IMR-90 (cell line): ENCODE measurements at regions not wholly inside any gene's neighbourhood (a gene's known extent, or its start where the extent isn't known, plus 50 kb on each side); places are given as distances from the start of the nearest gene placed in this dataset.
A peak's percentile ranks its signal among the peaks of the same experiment; 100 is the strongest.

Experiments
- ATAC-seq: fragments of 200-7000 bp; cut with Tn5 transposase; 2 replicates; pipeline ENCODE4 v1.9.1; 2020; ENCODE audit warnings: low read depth, mild to moderate bottlenecking, moderate library complexity
- BruUV-seq: library from RNA; stranded (reverse); fragments of 400-500 nt; replicated peaks from 2 replicates; lab custom pipeline; 2021; lab: Mats Ljungman, UMichigan
- CTCF ChIA-PET: fragments of 300-600 bp; formaldehyde crosslinking; extraction: SDS; loops from one replicate; lab custom pipeline; 2021; ENCODE audit warnings: antibody characterized with exemption; lab: Yijun Ruan, JAX
- POLR2A ChIA-PET: fragments of 300-600 bp; sonication (Branson Sonifier 250); formaldehyde crosslinking; loops from one replicate; lab custom pipeline; 2022; ENCODE audit warnings: antibody characterized with exemption; ENCODE audit not compliant: unreplicated experiment; lab: Charles Lee
- DNase-seq: peaks from one replicate; pipeline ENCODE4 v3.0.0; 2013
- H2AFZ ChIP-seq: replicated peaks from 2 replicates; pipeline ENCODE3; 2013; ENCODE audit warnings: low read length, mild to moderate bottlenecking; ENCODE audit not compliant: poor library complexity
- H2AK5ac ChIP-seq: 2 replicates; pipeline ENCODE4 v1.6.1; 2013; ENCODE audit warnings: low read depth, low read length, inconsistent platforms
- H2AK9ac ChIP-seq: replicated peaks from 2 replicates; pipeline ENCODE3; 2013; ENCODE audit warnings: mild to moderate bottlenecking, low read depth, low read length, moderate library complexity; ENCODE audit not compliant: poor library complexity
- H2BK120ac ChIP-seq: 2 replicates; pipeline ENCODE4 v1.6.1; 2013; ENCODE audit warnings: low read depth, low read length, inconsistent platforms
- H2BK15ac ChIP-seq: 3 replicates; pipeline ENCODE4 v1.6.1; 2013; ENCODE audit warnings: low read depth, low read length, inconsistent platforms
- H2BK20ac ChIP-seq: 2 replicates; pipeline ENCODE4 v1.6.1; 2013; ENCODE audit warnings: low read depth, mild to moderate bottlenecking, inconsistent platforms, low read length, moderate library complexity
- H2BK5ac ChIP-seq: 2 replicates; pipeline ENCODE4 v1.6.1; 2013; ENCODE audit warnings: mild to moderate bottlenecking, low read depth, low read length, inconsistent platforms; ENCODE audit not compliant: poor library complexity, severe bottlenecking
- H3K14ac ChIP-seq: replicated peaks from 2 replicates; pipeline ENCODE4 v1.6.1; 2013; ENCODE audit warnings: low read depth, low read length, inconsistent platforms
- H3K18ac ChIP-seq: 2 replicates; pipeline ENCODE4 v1.6.1; 2013; ENCODE audit warnings: low read depth, low read length, control low read depth
- H3K23ac ChIP-seq: 2 replicates; pipeline ENCODE4 v1.6.1; 2013; ENCODE audit warnings: low read depth, low read length, inconsistent platforms
- H3K27ac ChIP-seq: 2 replicates; pipeline ENCODE4 v1.5.1; 2013; ENCODE audit warnings: mild to moderate bottlenecking, control low read depth, low read length; ENCODE audit not compliant: insufficient read depth
- H3K27me3 ChIP-seq: 2 replicates; pipeline ENCODE4 v1.6.1; 2013; ENCODE audit warnings: low read length; ENCODE audit not compliant: control insufficient read depth, insufficient read depth
- H3K36me3 ChIP-seq: 2 replicates; pipeline ENCODE4 v1.6.1; 2013; ENCODE audit warnings: low read length, mixed read lengths; ENCODE audit not compliant: control insufficient read depth, insufficient read depth
- H3K4ac ChIP-seq: 2 replicates; pipeline ENCODE4 v1.6.1; 2013; ENCODE audit warnings: low read depth, low read length, inconsistent platforms
- H3K4me1 ChIP-seq: 2 replicates; pipeline ENCODE4 v1.6.1; 2013; ENCODE audit warnings: low read length, mixed read lengths; ENCODE audit not compliant: control insufficient read depth, insufficient read depth
- H3K4me2 ChIP-seq: 2 replicates; pipeline ENCODE4 v1.6.1; 2013; ENCODE audit warnings: low read depth, mild to moderate bottlenecking, control low read depth, low read length, moderate library complexity
- H3K4me3 ChIP-seq: 2 replicates; pipeline ENCODE4 v1.5.1; 2013; ENCODE audit warnings: low read depth, mild to moderate bottlenecking, control low read depth, low read length, moderate library complexity; ENCODE audit not compliant: insufficient read depth
- H3K56ac ChIP-seq: 2 replicates; pipeline ENCODE4 v1.6.1; 2013; ENCODE audit warnings: low read length, inconsistent platforms; ENCODE audit not compliant: insufficient read depth; ENCODE audit errors: extremely low read depth
- H3K79me1 ChIP-seq, 2 experiments: 2 replicates each; pipeline ENCODE4 v1.6.1; 2013; ENCODE audit warnings: low read length in 2 of 2, inconsistent platforms in 1 of 2, low read depth in 1 of 2
- H3K9ac ChIP-seq: 2 replicates; pipeline ENCODE4 v1.6.1; 2013; ENCODE audit warnings: low read depth, low read length, control low read depth
- H3K9me1 ChIP-seq: 2 replicates; pipeline ENCODE4 v1.6.1; 2013; ENCODE audit warnings: low read length, inconsistent platforms; ENCODE audit not compliant: insufficient read depth
- H3K9me3 ChIP-seq: 2 replicates; pipeline ENCODE4 v1.6.1; 2013; ENCODE audit warnings: low read length; ENCODE audit not compliant: control insufficient read depth, insufficient read depth
- H4K20me1 ChIP-seq: 2 replicates; pipeline ENCODE4 v1.6.1; 2013; ENCODE audit warnings: low read length, inconsistent platforms; ENCODE audit not compliant: insufficient read depth
- H4K5ac ChIP-seq: 2 replicates; pipeline ENCODE4 v1.6.1; 2013; ENCODE audit warnings: mild to moderate bottlenecking, low read depth, low read length, control low read depth
- H4K8ac ChIP-seq, 2 experiments: 2 replicates each; pipeline ENCODE4 v1.6.1; 2013; ENCODE audit warnings: low read depth in 2 of 2, low read length in 2 of 2, control low read depth in 1 of 2, inconsistent platforms in 1 of 2
- H4K91ac ChIP-seq: 2 replicates; pipeline ENCODE4 v1.6.1; 2013; ENCODE audit warnings: low read depth, low read length, inconsistent platforms; ENCODE audit not compliant: insufficient read depth
- CTCF ChIP-seq: conservative IDR thresholded peaks from 2 replicates; pipeline ENCODE4 v1.5.1; 2012; ENCODE audit warnings: mild to moderate bottlenecking, low read depth, low read length, improper control_type of control experiment
- FOS ChIP-seq: fragments of 150-350 bp; IDR thresholded peaks from 2 replicates; pipeline ENCODE4 v1.6.1; 2016; ENCODE audit warnings: low read depth, low read length
- MXI1 ChIP-seq: IDR thresholded peaks from 2 replicates; pipeline ENCODE4 v1.6.1; 2012; ENCODE audit warnings: low read depth, mild to moderate bottlenecking, low read length, moderate library complexity, borderline replicate concordance
- WGBS, 2 experiments: methylation state at CpG; one replicate each; pipeline versions ENCODE4 v1.1.5 to v1.1.7; 2013; ENCODE audit warnings: missing lambda C conversion rate in 2 of 2; ENCODE audit not compliant: insufficient read length in 1 of 2; ENCODE audit errors: extremely low coverage in 2 of 2; 5-methylcytosine and 5-hydroxymethylcytosine counted together
- dilution Hi-C: fragments of 300-500 bp; cut with HindIII; formaldehyde crosslinking; loops from one replicate; pipeline ENCODE4 v1.14.3; 2018; ENCODE audit warnings: low sequenced_read_pairs; ENCODE audit not compliant: unreplicated experiment
- in situ Hi-C: fragments of 300-500 bp; cut with MboI; formaldehyde crosslinking; loops from 3 replicates; pipeline ENCODE4 v1.14.3; 2019; ENCODE audit warnings: low sequenced_read_pairs, inconsistent platforms, mixed read lengths
- intact Hi-C: fragments of 100-400 bp; cut with micrococcal nuclease; formaldehyde crosslinking; loops from 2 replicates; pipeline ENCODE4 v1.10.0; 2022

GRCh38 chr10:131453721-131454634 lies 142.5 kb upstream of the TCERG1L start:
- H3K27ac ChIP-seq, result no peak overlapping the region
- no peak overlapping the region for H4K8ac ChIP-seq
- 17% methylated on average over 3 of the region's 32 CpGs; no CpG with 5 or more reads in 1 of the 2 experiments for WGBS, 2 experiments
- H3K4me1 ChIP-seq, result no peaks in the 10 kb centered on the region
- no peaks in the 10 kb centered on the region for H3K27me3 ChIP-seq
- no TSS peak for BruUV-seq
- H3K9me3 ChIP-seq, result peaks cover 40% of the 10 kb centered on the region
- no peak overlapping the region for H2AFZ ChIP-seq
- H4K20me1 ChIP-seq, result no peaks in the 10 kb centered on the region
- intact Hi-C loops, result no loop called here
- no peaks in the 10 kb centered on the region for H3K9me1 ChIP-seq
- CTCF ChIA-PET, result no interaction called here
- no peak overlapping the region for H3K23ac ChIP-seq
- no peak overlapping the region for H2BK20ac ChIP-seq
- H3K79me1 ChIP-seq, result no peaks in the 10 kb centered on the region
- ATAC-seq (no peak), DNase-seq (no peak)
- H3K4me2 ChIP-seq, result no peak overlapping the region
- no peak overlapping the region for H3K4me3 ChIP-seq
- H2AK5ac ChIP-seq, result no peak overlapping the region
- no peak overlapping the region for H2AK9ac ChIP-seq
- no peaks in the 10 kb centered on the region for H3K36me3 ChIP-seq
- no peak overlapping the region for H3K4ac ChIP-seq
- H3K56ac ChIP-seq, result no peak overlapping the region
- no peak overlapping the region for H4K5ac ChIP-seq
- H2BK5ac ChIP-seq, result no peak overlapping the region
- H4K91ac ChIP-seq, result no peak overlapping the region
- no peak overlapping the region for H2BK15ac ChIP-seq
- no peak overlapping the region for H3K9ac ChIP-seq
- H2BK120ac ChIP-seq, result no peak overlapping the region
- H3K14ac ChIP-seq, result no peak overlapping the region
- dilution Hi-C loops, result no loop called here
- in situ Hi-C loops, result no loop called here
- POLR2A ChIA-PET, result no interaction called here
- no peak overlapping the region for H3K18ac ChIP-seq
- TF ChIP-seq MXI1 (no peak), FOS (no peak), CTCF (peak; percentile 14; the same call in 1 of the 2 replicates)
